ENCODE measurements at regions not wholly inside any gene's neighbourhood (a gene's known extent, or its start where the extent isn't known, plus 50 kb on each side); places are given as distances from the start of the nearest gene placed in this dataset.
"Not testable (repeated sequence)": the region's sequence is repeated elsewhere in the genome, so short reads cannot be mapped to it uniquely, and the experiment has no call there.

GRCh38 chrX:131677655-131678628 is 134.1 kb downstream of the OR13H1 start:
- Histone ChIP-seq H3K4me1 (ENCODE audit: low read depth, poor library complexity, severe bottlenecking) (no peaks in the 10 kb centered on the region), H3K27me3 (ENCODE audit: insufficient read depth, low read depth) (no peaks in the 10 kb centered on the region), H3K4me3 (IDR thresholded peaks at IDR 0.05; ENCODE audit: insufficient read depth, low read depth, low read length) (no peak overlapping the region), H4K20me1 (ENCODE audit: insufficient read depth) (no peaks in the 10 kb centered on the region), H3K79me2 (ENCODE audit: insufficient read depth, low read depth) (no peaks in the 10 kb centered on the region), H3K36me3 (ENCODE audit: insufficient read depth) (no peaks in the 10 kb centered on the region), H3K4me2 (no peak overlapping the region), H3K9ac (no peak overlapping the region), H2AFZ (ENCODE audit: low read depth) (no peak overlapping the region), H3K27ac (no peak overlapping the region)
- TF ChIP-seq CTCF (conservative IDR thresholded peaks at IDR 0.05; ENCODE audit: low read depth, low read length): peak; percentile 74

GRCh38 chrX:131682735-131683134 is 138.9 kb downstream of the OR13H1 start:
- H3K4me1 ChIP-seq (ENCODE audit: low read depth, poor library complexity, severe bottlenecking); H2AFZ ChIP-seq (ENCODE audit: low read depth); H3K4me3 ChIP-seq (IDR thresholded peaks at IDR 0.05; ENCODE audit: insufficient read depth, low read depth, low read length); H3K79me2 ChIP-seq (ENCODE audit: insufficient read depth, low read depth); H3K27me3 ChIP-seq (ENCODE audit: insufficient read depth, low read depth); H3K4me2 ChIP-seq; H3K27ac ChIP-seq; H3K9ac ChIP-seq; H3K36me3 ChIP-seq (ENCODE audit: insufficient read depth); H4K20me1 ChIP-seq (ENCODE audit: insufficient read depth): not testable (repeated sequence)

GRCh38 chrX:131693359-131693758 is 149.5 kb downstream of the OR13H1 start:
- Histone ChIP-seq H3K4me1 (ENCODE audit: low read depth, poor library complexity, severe bottlenecking) (no peaks in the 10 kb centered on the region), H2AFZ (ENCODE audit: low read depth) (no peak overlapping the region), H3K27me3 (ENCODE audit: insufficient read depth, low read depth) (no peaks in the 10 kb centered on the region), H3K4me3 (IDR thresholded peaks at IDR 0.05; ENCODE audit: insufficient read depth, low read depth, low read length) (no peak overlapping the region), H3K36me3 (ENCODE audit: insufficient read depth) (no peaks in the 10 kb centered on the region), H4K20me1 (ENCODE audit: insufficient read depth) (no peaks in the 10 kb centered on the region), H3K27ac (no peak overlapping the region), H3K4me2 (no peak overlapping the region), H3K9ac (no peak overlapping the region), H3K79me2 (ENCODE audit: insufficient read depth, low read depth) (no peaks in the 10 kb centered on the region)
- TF ChIP-seq CTCF (conservative IDR thresholded peaks at IDR 0.05; ENCODE audit: low read depth, low read length): no peak

GRCh38 chrX:131696989-131697388 is 153.1 kb downstream of the OR13H1 start:
- not testable (repeated sequence) for H3K27ac ChIP-seq; H3K79me2 ChIP-seq (ENCODE audit: insufficient read depth, low read depth); H3K27me3 ChIP-seq (ENCODE audit: insufficient read depth, low read depth); H2AFZ ChIP-seq (ENCODE audit: low read depth); H4K20me1 ChIP-seq (ENCODE audit: insufficient read depth); H3K4me2 ChIP-seq; H3K9ac ChIP-seq; H3K4me1 ChIP-seq (ENCODE audit: low read depth, poor library complexity, severe bottlenecking); H3K4me3 ChIP-seq (IDR thresholded peaks at IDR 0.05; ENCODE audit: insufficient read depth, low read depth, low read length); H3K36me3 ChIP-seq (ENCODE audit: insufficient read depth)

GRCh38 chrX:131703646-131704045 is 159.8 kb downstream of the OR13H1 start:
- Histone ChIP-seq H3K4me1 (ENCODE audit: low read depth, poor library complexity, severe bottlenecking) (no peaks in the 10 kb centered on the region), H2AFZ (ENCODE audit: low read depth) (no peak overlapping the region), H3K27me3 (ENCODE audit: insufficient read depth, low read depth) (no peaks in the 10 kb centered on the region), H3K9ac (no peak overlapping the region), H3K79me2 (ENCODE audit: insufficient read depth, low read depth) (no peaks in the 10 kb centered on the region), H3K4me3 (IDR thresholded peaks at IDR 0.05; ENCODE audit: insufficient read depth, low read depth, low read length) (no peak overlapping the region), H3K27ac (no peak overlapping the region), H3K4me2 (no peak overlapping the region), H3K36me3 (ENCODE audit: insufficient read depth) (no peaks in the 10 kb centered on the region), H4K20me1 (ENCODE audit: insufficient read depth) (no peaks in the 10 kb centered on the region)
- no peak for TF ChIP-seq CTCF (conservative IDR thresholded peaks at IDR 0.05; ENCODE audit: low read depth, low read length)
